ENCODE measurements at regions not wholly inside any gene's neighbourhood (a gene's known extent, or its start where the extent isn't known, plus 50 kb on each side); places are given as distances from the start of the nearest gene placed in this dataset.

- no peak for TF ChIP-seq MYC (IDR thresholded peaks at IDR 0.05; ENCODE audit: low read depth, low read length)
- TF ChIP-seq CTCF (IDR thresholded peaks at IDR 0.05; ENCODE audit: extremely low read depth in 1 of 2, insufficient read depth in 1 of 2, low read depth in 1 of 2, low read length in 2 of 2): no peak
These were observed 321.6 kb upstream of the FZD8 start for GRCh38 chr10:35963685-35964084.

Data from endothelial cell of umbilical vein (primary cell).